PFSK-1 (cell line): ENCODE measurements at regions not wholly inside any gene's neighbourhood (a gene's known extent, or its start where the extent isn't known, plus 50 kb on each side); places are given as distances from the start of the nearest gene placed in this dataset.

ENCODE experiments used
- POLR2AphosphoS5 ChIP-seq: IDR thresholded peaks from 2 replicates; pipeline ENCODE4 v1.6.1; 2012; ENCODE audit warnings: low read depth, mild to moderate bottlenecking, control low read depth, low read length, moderate library complexity
- REST ChIP-seq, 2 experiments: IDR thresholded peaks; 2 replicates each; pipeline versions ENCODE4 v1.6.1 to v1.8.0; 2011 to 2012; ENCODE audit warnings: low read depth in 2 of 2, low read length in 2 of 2, control low read depth in 1 of 2, inconsistent platforms in 1 of 2, mild to moderate bottlenecking in 1 of 2, moderate library complexity in 1 of 2; ENCODE audit not compliant: insufficient read depth in 1 of 2

GRCh38 chr6:141790921-141791320 lies 341.8 kb upstream of the GJE1 start:
- TF ChIP-seq POLR2AphosphoS5 (no peak), REST (IDR thresholded peaks at IDR 0.05; ENCODE audit: insufficient read depth in 1 of 2, low read depth in 2 of 2, low read length in 2 of 2) (no peak)
